ENCODE measurements at regions not wholly inside any gene's neighbourhood (a gene's known extent, or its start where the extent isn't known, plus 50 kb on each side); places are given as distances from the start of the nearest gene placed in this dataset.

GRCh38 chr2:217099561-217099960 lies 239.7 kb upstream of the TNP1 start:
- in situ Hi-C loops (cut with MboI; ENCODE audit: low pct_unique_long_range_greater_than_20kb, low sequenced_read_pairs) = no loop called here
- DNase-seq = no peak

- in situ Hi-C loops (cut with MboI; ENCODE audit: low pct_unique_long_range_greater_than_20kb, low sequenced_read_pairs) = no loop called here
- DNase-seq = no peak
Observed at GRCh38 chr2:217098435-217098834, 238.6 kb upstream of the TNP1 start.

- no peak for DNase-seq
- in situ Hi-C loops (cut with MboI; ENCODE audit: low pct_unique_long_range_greater_than_20kb, low sequenced_read_pairs) = no loop called here
Observed at GRCh38 chr2:217097346-217097745, 237.5 kb upstream of the TNP1 start.

DNA sequence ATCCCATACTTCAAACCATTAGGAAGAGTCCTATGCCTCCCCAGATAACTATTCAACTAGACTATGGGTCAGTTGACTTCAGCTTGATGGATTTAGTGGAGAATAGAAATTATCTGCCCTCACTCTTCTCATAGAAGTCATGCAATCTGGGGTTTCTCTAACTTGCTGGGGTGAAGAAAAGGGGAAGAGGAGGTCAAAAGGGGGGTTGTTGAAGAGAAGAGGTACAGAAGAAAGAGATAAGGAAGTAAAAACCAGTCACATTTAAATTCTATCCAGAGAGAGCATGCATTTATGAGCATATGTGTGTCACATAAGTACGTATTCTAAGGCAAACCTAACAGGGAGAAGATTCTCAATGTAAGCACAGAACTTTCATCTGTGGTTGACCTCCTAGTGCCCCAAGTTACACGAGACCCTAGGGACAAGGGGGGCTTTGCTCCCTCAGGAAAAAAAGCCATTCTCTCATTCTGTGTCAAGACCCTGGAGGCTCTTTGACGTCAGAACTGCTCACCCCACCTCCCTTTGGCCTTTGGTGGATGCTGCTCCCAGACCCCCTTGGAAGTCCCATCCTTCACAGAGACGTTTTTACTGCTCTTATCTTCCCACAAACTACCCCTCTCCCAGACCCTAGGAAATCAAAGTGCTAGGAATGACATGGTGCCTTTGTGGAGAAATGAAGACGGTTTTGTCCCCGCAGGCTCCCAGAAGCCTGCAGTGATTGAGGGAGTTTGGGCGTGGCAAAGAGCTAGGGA lies 236.8 kb upstream of the TNP1 start:
- DNase-seq = no peak
- in situ Hi-C loops (cut with MboI; ENCODE audit: low pct_unique_long_range_greater_than_20kb, low sequenced_read_pairs) = no loop called here

- no peak for DNase-seq
- in situ Hi-C loops (cut with MboI; ENCODE audit: low pct_unique_long_range_greater_than_20kb, low sequenced_read_pairs) = no loop called here
Observed at GRCh38 chr2:217095511-217096205, 235.8 kb upstream of the TNP1 start.

- DNase-seq = no peak
- in situ Hi-C loops (cut with MboI; ENCODE audit: low pct_unique_long_range_greater_than_20kb, low sequenced_read_pairs) = no loop called here
Observed at GRCh38 chr2:217092710-217093379, 233.0 kb upstream of the TNP1 start.

GRCh38 chr2:217091531-217091930 lies 231.7 kb upstream of the TNP1 start:
- in situ Hi-C loops (cut with MboI; ENCODE audit: low pct_unique_long_range_greater_than_20kb, low sequenced_read_pairs) = no loop called here
- DNase-seq = no peak

GRCh38 chr2:217090884-217091283 lies 231.0 kb upstream of the TNP1 start:
- no peak for DNase-seq
- in situ Hi-C loops (cut with MboI; ENCODE audit: low pct_unique_long_range_greater_than_20kb, low sequenced_read_pairs) = no loop called here

DNA sequence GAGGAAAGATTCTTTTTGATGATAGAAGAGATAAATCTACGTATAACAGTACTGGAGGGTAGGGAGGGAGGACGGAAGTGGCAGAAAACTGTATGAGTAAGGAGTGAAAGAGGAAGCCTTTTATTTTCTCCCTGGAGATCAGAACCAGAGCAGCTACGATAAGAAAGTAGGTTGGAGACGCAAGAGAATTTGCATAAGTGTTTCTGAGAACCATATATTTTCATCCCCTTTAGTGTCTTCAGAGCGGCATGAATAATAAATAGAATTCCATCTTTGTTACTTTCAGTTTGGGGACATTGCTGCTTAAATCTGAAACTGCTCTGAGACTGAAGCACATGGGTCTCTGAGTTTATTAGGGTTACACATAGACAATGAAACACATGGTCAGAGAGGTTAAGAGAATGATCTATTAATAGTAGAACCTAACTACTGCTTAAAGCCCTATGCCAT lies 230.2 kb upstream of the TNP1 start:
- peak; percentile 19 for DNase-seq
- in situ Hi-C loops (cut with MboI; ENCODE audit: low pct_unique_long_range_greater_than_20kb, low sequenced_read_pairs) = no loop called here

DNA sequence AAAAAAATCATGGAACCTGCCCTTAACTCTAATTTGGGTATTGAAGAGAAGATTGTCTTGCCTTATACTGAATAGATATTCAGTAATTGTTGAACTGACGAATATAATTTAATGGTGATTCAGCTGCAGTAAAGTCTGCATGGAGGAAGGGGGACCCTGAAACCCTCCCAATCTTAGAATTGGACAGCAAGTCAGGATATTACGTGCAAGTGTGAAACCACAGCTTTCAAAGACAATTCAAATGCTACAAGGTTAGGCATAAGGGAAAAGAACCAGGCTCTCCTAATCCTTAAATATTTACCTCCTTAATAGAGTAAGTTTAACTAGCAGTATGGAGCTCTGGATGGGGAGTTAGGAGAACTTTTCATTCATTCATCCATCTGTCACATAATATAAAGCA lies 226.9 kb upstream of the TNP1 start:
- in situ Hi-C loops (cut with MboI; ENCODE audit: low pct_unique_long_range_greater_than_20kb, low sequenced_read_pairs) = no loop called here

GRCh38 chr2:217086038-217086522 lies 226.2 kb upstream of the TNP1 start:
- no peak for DNase-seq
- in situ Hi-C loops (cut with MboI; ENCODE audit: low pct_unique_long_range_greater_than_20kb, low sequenced_read_pairs) = no loop called here

More for the DNA sequence above, 226.9 kb upstream of the TNP1 start:
- no peak for DNase-seq

DNA sequence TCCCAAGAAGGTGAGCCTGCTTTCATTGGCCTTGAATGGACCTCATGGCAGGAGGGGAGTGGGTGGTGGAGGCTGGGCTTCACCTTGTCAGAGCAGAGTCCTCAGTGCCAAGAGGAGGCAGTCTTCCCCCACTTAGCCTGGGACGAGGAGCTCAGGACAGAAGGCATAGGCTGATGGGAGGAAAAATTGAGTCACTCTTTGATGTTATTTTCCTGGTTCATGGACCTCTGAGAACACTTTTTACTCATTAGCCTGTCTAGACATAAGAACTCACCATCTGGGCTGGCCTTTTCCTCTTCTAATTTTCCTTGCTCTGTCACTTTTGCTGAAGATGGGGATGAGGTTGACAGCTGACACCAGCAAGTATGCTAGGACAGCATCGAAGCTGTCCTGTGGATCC lies 225.7 kb upstream of the TNP1 start:
- no peak for DNase-seq
- in situ Hi-C loops (cut with MboI; ENCODE audit: low pct_unique_long_range_greater_than_20kb, low sequenced_read_pairs) = no loop called here

DNA sequence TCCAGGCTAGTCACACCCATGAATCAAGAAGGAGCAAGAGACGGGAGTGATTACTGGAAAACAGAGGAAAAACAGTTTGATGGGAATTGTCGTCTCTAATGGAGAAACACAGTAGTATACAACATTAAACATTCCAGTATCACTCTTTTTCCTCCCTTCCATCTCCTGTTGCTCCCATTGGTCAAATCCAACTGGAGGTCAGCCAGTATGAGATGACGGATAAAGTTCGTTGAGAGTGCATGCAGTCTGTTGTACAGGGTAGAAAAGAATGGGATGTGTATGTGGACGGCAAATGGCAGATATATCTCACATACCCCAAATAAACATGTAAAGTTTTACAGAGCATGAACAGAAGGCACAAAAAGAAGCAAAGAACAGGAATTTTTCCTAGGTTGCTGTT lies 221.9 kb upstream of the TNP1 start:
- in situ Hi-C loops (cut with MboI; ENCODE audit: low pct_unique_long_range_greater_than_20kb, low sequenced_read_pairs) = no loop called here

GRCh38 chr2:217079165-217079564 lies 219.3 kb upstream of the TNP1 start:
- in situ Hi-C loops (cut with MboI; ENCODE audit: low pct_unique_long_range_greater_than_20kb, low sequenced_read_pairs) = no loop called here
- DNase-seq = no peak

More for the DNA sequence above, 221.9 kb upstream of the TNP1 start:
- no peak for DNase-seq

DNA sequence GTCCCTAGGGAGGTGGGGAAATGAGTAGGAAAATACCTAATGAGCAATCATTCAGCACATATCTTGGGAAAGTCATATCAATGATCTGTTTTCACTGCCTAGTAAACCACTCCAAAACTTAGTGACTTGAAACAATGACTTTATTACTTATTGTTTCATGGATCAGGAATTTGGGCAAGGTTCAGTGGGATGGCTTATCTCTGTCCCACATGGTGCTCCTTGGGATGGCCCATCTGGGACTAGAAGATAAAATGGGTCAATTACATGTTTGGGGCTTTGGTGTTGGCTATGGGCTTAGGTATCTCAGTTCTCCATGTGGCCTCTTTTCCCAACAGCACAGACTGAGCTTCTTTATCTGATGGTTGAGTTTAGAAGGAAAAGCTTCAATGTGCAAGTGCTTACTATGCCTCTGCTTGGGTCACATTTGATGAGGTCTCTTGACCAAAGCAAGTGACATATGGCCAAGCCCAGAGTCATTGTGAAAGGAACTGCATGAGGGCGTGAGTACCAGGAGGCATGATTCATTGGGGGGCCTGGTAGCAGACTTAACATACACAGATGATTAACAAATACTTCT lies 218.1 kb upstream of the TNP1 start:
- in situ Hi-C loops (cut with MboI; ENCODE audit: low pct_unique_long_range_greater_than_20kb, low sequenced_read_pairs) = no loop called here
- DNase-seq = no peak

GRCh38 chr2:217076657-217077232 lies 216.9 kb upstream of the TNP1 start:
- DNase-seq = no peak
- in situ Hi-C loops (cut with MboI; ENCODE audit: low pct_unique_long_range_greater_than_20kb, low sequenced_read_pairs) = no loop called here

DNA sequence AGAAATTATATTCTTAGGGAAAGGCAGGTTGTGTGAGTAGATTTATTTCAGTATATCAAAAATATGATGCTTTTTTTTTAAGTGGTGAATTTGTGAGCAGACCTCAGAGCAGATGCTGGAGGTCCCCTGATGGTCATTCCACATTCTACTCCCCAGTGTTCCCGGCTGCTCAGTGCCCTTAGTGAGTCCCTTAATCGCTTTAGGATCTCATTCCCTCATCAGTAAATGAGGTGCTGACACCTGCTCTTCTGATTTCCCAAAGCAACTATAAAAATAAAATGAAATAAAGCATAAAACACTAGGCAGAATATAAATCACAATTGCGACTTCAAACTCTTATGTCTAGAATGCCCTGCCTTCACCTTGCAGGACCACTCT lies 216.2 kb upstream of the TNP1 start:
- DNase-seq = no peak
- in situ Hi-C loops (cut with MboI; ENCODE audit: low pct_unique_long_range_greater_than_20kb, low sequenced_read_pairs) = no loop called here

DNA sequence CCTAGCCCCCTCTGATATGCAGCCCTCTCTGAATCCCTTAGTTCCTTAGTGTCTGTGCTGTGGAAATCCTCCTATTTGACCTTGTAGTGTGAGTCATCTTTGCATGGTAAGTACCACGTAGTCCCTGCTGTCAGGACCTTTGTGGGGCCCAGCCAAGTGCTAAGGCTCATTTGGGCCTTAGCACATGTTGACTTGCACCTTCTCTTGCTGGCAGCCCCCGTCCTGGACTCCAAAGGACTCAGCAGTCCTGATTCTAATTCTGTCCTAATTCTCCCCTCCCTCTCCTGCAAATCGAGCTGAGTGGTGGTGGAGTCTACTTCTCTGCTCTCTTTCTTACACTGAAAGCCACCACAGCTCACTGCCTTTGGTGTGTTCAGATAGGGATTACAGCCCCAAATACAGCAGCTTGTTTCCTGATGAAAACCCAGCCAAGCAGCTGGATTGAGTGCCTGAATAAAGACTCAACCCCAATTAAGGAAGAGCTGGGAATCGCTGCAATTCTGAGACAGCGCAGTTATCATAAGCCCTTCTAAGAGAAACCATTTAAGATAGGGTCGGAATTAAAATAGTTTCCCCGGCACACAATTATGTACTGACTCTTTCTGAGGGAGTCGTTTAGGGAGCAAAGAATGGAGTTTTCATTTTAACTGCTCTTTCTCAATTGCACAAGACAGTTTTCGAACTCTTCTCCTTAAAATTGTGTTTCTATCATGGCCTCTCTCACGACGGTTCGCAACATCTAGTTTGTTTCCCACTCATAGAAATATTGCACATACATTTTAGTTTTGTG lies 215.6 kb upstream of the TNP1 start:
- no peak for DNase-seq
- in situ Hi-C loops (cut with MboI; ENCODE audit: low pct_unique_long_range_greater_than_20kb, low sequenced_read_pairs) = no loop called here

Data from KBM-7 (cell line).